GM18517 (cell line): ENCODE measurements at regions not wholly inside any gene's neighbourhood (a gene's known extent, or its start where the extent isn't known, plus 50 kb on each side); places are given as distances from the start of the nearest gene placed in this dataset.

Source experiments
- ATAC-seq: cut with Tn5 transposase; IDR thresholded peaks from one replicate; pipeline ENCODE4 v1.9.1; 2021; ENCODE audit warnings: mild to moderate bottlenecking, moderate library complexity; ENCODE audit not compliant: unreplicated experiment

DNA sequence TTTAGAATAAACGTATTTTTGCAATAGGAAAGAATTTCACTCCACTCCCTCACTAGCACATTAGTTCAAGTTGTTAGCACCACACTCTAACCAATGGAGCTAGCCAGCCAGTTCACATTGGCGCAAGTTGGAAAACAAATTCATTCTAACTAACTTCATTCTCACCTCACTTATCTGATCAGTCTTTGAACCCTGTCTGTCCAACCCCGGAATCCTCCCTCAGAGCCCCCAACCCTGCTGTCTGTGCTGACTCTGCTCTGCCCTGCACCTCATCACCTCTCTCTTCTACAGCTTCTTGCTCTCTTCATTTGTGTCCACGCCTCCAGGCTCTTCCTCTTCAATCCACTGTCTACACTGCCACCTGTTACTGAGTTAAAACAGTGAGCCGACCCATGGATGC lies 356.5 kb downstream of the IRS1 start:
- no peak for ATAC-seq

DNA sequence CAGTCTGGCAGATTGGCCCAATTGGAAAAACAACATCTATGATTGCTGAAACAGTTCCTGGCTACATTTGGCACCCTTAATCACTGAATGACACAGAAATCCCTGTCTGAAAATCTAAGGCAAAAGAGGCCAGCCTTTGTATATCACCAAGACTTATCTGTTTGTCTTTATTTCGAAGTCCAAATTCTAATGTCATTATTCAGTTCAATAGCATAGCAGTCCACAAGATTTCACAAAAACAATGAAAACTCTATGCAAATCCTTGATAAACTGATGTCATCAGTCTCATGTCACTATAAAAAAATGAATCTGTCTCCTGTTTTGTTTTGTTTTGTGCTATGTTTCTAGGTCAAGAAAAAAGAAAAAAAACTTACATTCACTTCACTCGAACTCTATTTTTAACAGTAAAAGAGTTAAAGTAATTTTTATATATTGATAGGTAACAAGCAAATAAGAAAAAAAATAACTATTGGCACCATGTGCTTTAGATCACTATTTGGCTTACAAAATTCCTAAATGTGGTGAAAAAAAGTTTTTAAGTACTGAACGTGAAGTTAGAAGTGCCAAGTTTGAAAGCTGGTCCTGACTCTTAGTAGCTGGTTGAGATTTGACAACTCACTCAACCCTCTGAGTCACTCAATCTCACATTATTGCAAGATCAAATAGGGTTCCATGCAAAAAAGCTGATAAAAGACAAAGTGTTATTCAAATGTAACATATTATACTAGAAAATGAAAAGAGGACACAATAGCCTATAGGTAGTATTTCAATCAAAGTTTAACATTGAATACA lies 359.3 kb downstream of the IRS1 start:
- no peak for ATAC-seq

GRCh38 chr2:226439337-226439736 lies 360.3 kb downstream of the IRS1 start:
- no peak for ATAC-seq

DNA sequence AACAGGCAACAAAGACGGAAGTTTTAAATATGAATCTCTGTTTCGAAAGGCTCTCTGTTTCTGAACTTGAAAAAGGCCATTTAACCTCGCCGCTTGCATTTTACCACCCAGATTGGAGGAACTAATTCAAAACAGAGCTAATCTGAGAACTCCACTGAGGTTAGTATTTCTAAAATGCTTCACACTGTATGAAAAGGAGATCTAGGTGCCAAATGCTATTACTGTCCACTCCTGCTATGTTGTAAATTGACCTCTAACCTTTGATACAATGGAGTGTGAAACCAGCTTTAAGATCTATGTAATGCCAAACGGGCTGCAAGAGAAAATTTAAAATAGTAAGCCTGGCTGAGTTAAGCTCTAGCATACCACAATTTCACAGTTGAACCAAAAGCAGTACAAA lies 364.5 kb downstream of the IRS1 start:
- ATAC-seq: no peak

DNA sequence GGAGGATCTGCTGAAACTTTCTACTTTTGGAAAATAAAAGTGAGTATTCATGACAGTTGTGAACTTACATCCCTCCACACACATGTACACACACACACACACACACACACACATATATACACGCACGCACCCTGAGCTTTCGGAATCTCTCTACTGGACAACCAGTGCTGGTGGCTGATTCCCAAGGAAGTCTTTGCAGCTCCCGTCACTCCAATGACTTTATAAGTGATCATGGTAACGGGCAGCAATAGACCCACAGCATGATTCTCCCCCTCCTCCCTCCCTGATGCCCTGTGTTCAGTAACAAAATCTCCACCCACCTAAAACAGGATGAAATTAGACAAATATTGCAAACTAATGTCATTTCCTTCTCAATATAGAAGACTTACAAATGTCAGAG lies 364.9 kb downstream of the IRS1 start:
- no peak for ATAC-seq

DNA sequence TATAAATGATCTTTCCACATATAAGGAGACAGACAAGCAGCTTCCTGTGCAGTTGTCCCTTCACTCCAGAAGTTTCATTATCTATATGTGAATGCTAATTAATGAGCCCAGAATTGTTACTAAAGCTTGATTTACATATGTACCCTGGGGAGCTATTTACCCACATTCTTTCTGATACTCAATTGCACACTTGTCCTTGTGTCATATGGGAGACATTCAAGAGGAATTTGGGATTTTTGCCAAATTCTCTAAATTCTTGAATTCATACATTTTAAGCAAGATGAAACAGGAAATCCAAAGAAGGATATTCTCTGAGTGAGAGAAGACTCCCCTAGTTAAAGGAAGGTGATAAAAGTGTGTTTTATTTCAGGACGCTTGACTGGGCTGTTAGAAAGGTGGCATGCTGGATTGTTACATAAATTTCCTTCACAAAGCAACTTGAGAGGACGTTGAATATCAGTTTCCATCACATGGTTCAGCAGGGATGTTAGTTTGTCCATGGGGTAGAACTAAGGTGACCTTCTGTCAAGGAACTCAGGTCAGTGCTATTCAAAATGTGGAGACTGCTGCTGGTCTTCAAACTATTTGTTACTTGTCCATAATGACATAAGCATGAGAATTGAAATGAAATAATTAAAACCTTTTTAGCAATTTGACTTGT lies 368.2 kb downstream of the IRS1 start:
- no peak for ATAC-seq

- ATAC-seq: no peak
Measured at GRCh38 chr2:226429476-226429875, 370.1 kb downstream of the IRS1 start.

DNA sequence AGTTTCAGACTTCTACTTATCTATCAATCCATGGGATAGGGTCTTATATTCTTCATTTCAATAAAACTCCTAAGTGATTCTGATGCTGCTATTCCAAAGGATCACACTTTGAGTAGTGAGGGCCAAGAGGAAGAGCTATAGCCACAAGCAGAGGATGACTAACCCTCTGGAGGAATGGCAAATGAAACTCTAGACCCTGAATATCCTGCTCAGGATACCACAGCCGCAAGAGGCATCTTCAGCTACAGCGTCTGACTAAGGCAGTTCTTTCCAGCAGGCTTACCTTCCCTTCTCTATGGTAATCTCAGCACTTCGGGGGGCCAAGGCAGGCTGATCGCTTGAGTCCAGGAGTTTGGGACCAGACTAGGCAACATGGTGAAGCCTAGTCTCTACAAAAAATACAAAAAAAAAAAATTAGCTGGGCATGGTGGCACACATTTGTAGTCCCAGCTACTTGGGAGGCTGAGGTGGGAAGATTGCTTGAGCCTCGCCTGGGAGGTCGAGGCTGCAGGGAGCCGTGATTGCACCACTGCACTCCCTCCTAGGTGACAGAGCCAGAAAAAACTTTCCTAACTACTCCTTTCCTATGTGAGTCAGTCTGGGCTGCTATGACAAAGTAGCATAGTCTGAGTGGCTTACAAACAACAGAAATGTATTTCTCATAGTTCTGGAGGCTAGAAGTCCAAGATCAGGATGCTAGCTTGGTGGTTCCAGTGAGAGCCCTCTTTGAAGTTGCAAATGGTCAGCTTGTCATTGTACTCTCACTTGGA lies 371.9 kb downstream of the IRS1 start:
- ATAC-seq: no peak

DNA sequence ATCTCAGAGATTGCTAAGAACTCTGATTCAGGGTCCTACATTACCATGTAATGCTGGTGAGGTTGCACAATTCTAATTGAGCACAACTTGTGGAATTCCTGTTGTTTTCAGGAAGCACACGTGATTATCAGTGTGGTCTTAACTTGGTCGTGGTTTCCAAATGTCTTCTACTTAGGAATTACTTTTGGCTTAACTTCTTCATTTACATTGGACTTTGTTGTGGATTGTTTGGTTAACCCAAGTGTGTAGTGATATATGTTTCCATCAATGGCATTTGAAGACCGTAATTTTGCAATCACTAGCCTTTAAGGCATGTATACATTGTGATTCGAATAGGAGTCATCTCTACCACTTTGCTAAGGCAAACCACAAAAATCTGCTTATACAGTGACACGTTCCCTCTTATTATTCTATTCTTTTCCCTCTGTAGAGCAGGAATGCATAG lies 373.3 kb downstream of the IRS1 start:
- no peak for ATAC-seq

GRCh38 chr2:226424971-226425370 lies 374.6 kb downstream of the IRS1 start:
- no peak for ATAC-seq

DNA sequence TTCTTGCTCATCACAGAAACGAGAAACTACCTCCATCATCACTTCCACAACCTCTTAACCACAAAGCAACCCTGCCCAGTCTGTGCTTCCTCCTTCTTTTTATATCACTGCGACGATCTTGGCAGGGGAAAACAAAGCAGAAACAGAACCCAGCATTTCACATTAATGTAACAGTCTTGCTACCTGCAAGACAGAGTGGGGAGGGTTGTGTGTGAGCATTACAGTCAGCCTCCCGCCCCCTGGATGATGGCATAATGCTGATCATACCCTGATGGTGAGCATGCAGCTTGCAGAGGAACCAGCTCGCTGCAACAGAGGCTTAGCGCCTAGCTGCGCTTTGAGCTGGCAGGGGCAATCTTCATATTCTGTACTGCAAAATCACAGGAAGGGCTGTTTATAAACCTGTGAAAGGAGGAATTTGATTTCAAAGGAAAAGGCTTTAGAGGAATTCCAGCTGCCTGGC lies 376.1 kb downstream of the IRS1 start:
- peak; percentile 72 for ATAC-seq

- ATAC-seq: no peak
Measured at GRCh38 chr2:226420646-226421045, 379.0 kb downstream of the IRS1 start.

DNA sequence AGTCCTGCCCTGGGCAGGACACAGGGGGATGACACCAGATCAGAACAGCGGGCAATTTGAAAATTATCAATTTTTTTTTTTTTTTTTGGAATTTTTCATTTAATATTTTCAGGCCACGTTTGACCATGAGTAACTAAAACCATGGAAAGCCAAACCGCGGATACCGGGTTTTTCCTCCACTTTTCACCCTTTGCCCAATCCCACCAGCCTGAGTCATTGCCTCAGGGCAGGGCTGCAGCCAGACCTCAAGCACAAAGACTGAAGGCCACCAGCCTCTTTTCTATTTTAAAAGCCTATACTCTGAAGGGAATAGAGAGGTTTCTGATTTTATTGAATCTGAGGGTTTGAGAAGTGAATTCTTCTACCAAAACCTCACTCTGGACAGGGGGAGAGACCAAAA lies 381.1 kb downstream of the IRS1 start:
- ATAC-seq: no peak

DNA sequence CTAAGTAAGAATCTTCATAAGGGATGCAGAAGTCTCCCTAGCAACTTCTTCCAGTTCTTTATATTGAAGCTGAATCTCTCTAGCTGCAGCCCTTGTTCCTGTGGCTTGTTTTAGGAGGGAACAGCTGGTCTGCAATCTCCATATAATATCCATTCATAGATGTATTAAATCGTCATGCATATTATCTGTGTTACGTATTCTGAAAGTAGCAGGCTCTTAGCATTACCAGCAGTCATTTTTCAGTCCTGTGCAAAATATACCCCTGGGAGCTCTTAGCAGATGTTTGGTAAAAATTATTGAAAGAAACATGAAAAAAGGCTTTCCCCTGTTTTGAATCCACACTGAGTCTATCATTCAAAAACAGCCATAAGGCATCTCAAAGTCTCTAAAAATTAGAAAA lies 385.3 kb downstream of the IRS1 start:
- ATAC-seq: no peak

- ATAC-seq: no peak
Measured at GRCh38 chr2:226413498-226414130, 386.0 kb downstream of the IRS1 start.

GRCh38 chr2:226411727-226412360 lies 387.8 kb downstream of the IRS1 start:
- no peak for ATAC-seq

DNA sequence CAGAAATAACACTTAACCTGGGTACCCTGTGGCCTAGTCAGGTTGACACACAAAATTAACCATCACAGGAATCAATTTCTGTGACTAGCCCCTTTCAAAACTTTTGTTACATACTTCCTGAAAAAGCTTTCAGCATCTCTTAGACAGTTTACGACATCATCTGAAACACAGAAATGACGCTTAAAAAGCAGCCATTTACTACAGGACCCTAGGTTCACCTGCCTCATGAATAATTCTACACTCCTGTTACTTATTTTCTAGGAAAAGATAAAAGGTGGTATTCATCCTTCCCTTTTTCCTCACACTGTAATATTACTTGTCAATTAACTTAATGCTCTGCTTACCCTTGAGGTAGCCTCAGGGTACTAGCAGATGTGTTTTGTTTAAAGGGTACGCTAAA lies 388.4 kb downstream of the IRS1 start:
- ATAC-seq: no peak

DNA sequence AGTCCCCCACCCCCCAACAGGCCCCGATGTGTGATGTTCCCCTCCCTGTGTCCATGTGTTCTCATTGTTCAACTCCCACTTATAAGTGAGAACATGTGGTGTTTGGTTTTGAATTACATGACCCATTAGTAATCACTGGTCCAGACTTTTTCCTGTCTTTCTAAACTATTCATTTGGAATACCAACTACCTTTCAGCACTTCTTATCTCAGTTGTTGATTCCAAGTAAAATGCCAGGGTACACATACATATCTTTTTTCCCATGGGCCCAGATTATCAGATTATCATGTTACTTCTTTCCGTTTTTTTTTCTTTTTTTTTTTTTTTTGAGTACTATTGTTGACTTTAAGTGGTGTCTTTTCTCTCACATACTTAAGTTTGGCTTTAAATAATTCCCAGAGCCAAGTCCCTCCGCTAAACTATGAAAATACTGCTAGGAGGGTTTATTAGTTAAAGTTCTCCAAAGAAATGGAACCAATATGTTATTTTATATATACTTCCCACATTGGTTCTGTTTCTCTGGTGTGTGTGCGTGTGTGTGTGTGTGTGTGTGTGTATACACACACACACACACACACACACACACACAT lies 389.3 kb downstream of the IRS1 start:
- no peak for ATAC-seq

DNA sequence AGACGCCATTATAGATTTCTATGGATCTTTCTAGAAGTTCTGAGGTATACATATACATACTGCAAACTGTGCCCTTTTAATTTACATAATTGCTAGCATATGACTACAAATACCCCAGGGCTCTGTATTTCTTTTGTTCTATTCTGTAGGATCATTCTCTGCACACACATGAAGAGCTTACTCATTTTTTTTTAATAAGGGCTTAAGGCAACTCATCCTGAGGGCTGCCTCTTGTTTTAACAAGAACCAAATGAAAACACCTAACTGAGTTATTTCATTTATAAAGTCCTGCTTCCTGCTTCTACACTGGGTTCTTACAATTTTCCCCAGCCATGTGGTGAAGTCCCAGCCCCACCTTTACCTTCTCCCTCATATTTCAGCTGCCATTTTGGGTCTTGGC lies 390.5 kb downstream of the IRS1 start:
- no peak for ATAC-seq

DNA sequence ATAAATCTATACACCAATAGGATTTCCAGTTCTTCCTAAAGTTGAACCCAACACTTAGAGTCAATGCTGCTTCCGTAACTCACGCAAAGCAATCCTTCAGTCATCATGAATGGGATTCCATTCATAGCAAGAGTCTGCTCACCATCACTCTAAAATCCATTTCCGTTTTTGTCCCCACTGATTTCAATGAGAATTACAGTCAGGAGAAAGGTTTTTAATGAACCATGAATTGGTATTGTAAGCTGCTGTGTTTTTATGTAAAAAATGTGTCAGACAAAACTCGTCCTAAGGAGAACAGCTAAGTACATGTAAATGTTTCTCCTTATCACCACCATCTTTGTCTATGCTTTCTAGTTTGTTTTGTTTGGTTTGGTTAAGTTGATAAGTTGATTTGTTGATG lies 391.5 kb downstream of the IRS1 start:
- ATAC-seq: no peak
